ENCODE measurements at regions not wholly inside any gene's neighbourhood (a gene's known extent, or its start where the extent isn't known, plus 50 kb on each side); places are given as distances from the start of the nearest gene placed in this dataset.
A peak's percentile ranks its signal among the peaks of the same experiment; 100 is the strongest.

DNA sequence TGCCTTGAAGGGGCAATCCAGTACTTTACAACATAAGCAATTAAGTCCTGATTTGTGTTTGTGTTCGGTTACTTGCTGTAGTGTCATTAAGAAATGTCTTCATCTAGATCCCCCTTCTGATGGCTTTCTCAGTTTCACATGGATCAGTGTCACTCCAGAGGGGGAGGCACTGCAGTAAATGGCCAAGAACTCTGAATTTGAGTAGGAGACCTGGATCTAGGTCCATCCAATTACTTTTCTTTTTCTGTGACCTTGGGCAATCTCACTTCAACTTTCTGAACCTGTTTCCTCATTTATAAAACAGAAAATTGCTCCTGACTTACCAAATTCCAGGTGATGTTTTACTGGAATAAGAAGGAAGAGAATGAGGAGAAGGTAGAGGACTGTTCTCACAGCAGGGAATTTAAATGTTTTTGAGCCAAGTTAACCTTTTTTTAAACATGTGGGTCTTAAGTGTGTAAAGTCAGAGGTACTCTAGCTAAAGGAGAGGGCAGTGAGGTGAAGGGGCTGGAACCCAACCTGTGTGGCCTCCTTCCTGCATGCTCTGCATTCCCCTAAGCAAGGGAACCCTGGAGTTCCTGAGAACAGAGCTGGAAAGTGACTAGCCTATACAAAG is 285.5 kb downstream of the HACE1 start:
- no peak for DNase-seq (ENCODE audit: low read depth)

DNA sequence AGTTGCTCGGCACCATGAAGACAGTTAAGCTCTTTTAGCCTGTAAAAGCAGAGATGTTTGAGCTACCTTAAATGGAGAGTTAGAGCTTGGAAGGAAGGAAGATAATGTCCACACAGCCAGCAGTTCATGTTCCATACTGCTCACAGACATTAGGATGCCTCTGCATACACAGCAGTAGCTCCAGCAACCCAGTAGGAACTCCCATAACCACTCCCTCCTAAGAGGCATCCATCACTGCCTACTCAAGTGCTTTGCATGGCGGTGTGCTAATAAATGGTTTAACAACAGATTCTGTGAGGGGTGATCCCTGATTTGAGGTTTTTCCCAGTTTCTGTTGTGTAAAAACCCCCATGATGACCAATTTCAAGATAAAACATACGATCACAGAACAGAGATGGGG is 286.4 kb downstream of the HACE1 start:
- DNase-seq (ENCODE audit: low read depth) = no peak

DNA sequence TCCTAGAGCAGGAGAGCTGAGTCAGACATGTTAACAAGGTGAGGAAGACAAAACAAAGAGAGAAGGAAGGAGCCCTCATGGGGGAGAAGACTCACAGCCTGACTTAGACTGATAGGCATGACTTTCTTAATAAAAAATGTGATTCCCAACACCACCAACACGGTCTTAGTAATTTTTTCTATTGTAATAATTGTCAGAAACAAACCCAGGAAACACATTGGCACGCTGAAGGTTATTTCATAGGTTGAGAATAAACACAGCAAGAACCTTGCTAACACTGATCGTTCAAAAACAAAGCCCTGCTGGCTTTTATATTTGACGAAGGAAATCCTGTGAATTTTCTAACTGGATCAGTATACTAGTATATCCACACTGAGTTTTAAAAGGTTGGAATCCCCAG is 286.8 kb downstream of the HACE1 start:
- no peak for DNase-seq (ENCODE audit: low read depth)

DNA sequence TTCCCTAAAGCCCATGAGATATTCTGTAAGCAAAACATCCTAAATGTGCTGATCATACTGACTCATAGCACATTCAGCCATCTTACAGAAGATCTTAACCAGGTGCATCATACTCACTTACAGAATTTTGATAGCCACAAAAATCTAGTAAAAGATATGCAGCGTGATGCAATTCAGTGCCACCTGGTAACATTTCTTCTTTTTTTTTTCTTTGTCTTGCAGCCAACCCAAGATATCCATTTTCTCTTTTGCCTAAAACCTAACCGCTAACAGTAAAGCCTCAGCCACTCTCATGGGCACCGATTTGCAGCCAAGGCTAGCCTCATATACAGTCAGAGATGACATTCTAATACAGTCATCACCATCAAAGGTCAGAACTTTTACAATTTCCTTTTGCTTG is 293.3 kb downstream of the HACE1 start:
- peak; percentile 2 for DNase-seq (ENCODE audit: low read depth)

DNA sequence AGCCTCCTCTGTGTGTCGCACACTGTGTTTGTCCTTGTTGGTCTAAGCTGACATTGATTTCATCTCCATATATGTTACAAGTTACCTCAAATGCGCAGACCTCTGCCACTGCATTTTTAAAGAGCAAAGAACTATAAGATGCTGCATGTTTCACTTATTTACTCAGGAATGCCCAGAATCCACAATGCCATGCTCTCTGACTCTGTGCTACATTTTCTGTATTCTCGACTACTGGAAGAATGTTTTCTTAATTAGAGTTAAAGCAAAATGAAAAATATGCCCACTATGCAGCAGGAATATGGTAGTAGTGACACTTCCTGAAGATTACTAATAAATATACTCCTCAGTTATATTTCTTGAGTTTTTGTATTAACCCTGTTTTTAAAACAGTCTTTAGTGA is 296.4 kb downstream of the HACE1 start:
- no peak for DNase-seq (ENCODE audit: low read depth)

DNA sequence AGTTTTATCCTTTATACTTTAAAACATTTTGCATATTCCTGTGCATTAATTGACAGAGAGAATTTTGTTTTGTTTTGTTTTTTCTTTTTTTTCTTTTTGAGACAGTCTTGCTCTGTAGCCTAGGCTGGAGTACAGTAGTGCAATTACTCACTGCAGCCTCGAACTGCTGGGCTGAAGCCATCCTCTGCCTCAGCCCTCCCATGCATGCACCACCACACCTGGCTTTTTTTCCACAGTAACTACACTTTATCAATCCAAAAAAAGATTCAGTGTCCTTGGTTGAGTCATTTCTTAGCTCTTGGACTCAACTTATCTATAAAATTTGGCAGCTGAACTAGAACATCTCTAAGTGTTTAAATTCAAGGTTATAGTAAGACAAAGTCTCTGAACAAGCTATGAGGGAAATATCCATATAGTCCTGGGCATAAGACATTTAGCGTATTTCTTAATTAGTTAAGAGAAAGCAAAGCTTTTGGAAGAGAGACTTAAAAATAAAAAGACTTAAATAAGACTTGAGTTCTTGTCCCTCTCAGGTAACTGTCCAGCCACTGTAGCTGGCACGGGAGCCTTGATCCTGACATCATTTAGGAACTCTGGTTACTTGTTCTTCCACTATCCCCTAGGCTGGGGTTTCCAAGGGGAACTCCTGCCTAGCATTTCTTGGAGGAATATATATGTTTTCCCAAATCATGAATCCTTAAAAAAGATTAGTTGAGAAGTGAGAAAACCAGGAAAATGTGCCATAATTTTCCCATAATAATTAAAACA is 300.1 kb downstream of the HACE1 start:
- DNase-seq (ENCODE audit: low read depth) = no peak

DNA sequence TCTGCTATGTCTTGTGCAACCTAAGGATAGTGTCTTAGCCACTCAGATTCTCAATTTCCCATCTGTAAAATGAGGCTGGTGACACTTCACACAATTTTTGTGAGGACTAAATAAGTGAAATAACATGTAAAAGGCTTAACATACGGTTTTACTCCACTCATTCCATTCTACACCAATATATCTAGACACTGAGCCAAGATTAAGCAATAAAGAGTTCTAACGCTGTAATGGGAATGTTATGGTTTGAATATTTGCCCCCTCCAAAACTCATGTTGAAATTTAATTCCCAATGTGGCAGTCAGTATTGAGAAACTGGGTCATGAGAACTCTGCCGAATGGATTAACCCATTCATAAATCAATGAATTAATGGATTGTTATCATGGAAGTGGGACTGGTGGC is 301.0 kb downstream of the HACE1 start:
- DNase-seq (ENCODE audit: low read depth) = peak; percentile 19

DNA sequence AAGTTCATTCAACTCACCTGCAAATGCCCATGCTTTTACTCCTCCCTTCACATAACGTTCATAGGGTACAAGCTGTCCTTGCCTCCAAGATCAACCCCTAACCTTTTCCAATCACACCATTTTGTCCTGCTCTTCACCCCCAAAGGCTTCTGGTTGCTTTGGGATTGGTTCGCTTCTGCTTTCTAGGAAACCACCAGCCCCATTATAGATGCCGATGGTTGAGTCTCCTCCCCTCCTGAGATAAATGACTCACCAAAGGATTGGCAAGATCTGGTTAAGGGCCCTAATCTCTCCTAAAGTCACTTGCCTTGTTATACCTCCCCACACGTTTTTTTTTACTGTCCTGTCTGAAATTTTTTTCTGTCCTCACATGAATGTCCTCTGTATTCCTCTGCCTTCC is 311.4 kb downstream of the HACE1 start:
- no peak for DNase-seq (ENCODE audit: low read depth)

DNA sequence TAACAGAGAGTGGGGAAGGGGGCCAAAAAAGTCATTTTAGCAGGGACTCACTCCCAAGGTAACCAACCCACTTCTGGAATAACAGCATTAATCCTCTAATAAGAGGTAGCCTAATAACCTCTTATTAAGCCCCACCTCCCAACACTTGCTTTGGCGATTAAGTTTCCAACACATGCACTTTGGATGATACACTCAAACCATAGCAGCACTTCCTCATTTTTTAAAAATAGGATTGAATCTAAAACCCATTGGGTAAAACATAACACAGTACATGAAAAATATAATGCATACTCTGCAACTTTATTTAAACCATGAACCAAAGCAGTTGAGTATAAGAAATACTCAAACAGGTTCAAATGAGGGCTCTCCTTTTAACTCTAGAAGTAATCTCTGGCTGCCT is 318.3 kb downstream of the HACE1 start:
- no peak for DNase-seq (ENCODE audit: low read depth)

DNA sequence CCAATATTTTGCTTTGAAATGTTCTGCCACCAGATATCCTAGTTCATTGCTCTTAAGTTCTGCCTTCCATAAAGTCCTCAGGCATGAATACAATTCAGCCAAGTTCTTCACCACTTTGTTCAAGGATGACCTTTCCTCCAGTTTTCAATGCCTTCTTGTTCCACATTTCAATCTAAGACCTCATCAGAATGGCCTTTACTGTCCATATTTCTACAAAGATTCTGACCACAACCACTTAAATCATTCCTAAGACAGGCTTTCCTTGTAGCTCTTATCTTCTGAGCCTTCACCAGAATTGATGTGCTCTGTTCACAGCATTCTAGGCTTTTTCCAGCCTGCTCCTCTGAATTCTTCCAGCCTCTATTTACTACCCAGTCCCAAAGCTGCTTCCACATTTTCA is 319.0 kb downstream of the HACE1 start:
- DNase-seq (ENCODE audit: low read depth) = peak; percentile 29

DNA sequence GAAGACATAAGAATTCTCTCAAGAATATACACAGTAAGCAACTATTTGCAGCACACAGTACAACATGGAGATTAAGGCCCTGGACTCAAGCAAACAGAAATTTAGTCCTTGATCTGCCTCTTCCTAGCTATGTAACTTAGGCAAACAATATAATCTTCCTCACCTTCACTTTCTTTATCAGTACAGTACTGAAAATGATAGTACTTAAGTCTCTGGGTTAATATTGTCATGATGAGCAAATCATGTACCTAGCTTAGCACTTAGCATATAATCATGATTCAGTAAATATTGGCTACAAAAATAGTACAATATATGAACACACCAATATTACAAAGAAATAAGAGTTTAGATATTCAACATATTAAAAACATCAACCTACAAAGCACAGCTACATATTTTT is 320.5 kb downstream of the HACE1 start:
- DNase-seq (ENCODE audit: low read depth) = no peak

DNA sequence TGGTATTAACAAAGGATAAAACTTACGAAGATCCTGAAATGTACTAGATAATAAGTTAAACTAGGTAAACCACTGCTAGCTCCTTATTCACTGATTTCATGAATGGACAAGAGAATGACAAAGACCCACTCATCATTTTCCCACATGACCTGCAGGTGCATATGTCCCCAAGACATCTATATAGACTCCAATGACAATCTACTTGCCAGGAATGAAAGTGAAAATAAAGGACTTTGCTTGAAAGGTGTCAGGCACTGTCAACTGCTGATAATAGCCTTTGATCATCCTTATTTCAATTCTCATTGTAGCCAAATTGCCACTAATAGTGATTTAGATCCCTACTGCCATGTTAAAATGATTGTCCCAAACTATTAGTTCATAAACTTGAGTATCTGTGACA is 321.8 kb downstream of the HACE1 start:
- DNase-seq (ENCODE audit: low read depth) = no peak

DNA sequence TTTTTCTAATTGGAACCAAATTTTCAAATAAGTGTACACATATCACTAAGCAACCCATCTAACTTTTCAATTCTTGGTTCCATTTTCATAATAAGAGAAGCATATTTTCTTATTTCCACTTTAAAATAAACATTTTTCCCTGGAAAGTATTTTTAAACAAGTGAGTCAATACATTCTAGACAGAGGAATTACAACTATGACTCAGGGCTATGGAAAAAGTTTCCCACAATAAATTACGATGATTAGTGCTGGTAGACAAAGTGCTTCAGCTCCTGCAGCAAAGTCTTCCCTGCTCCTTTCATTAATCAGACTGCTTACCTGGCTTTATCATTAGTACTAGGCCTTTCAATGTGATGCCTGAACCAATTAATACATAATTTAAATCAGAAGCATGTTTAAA is 322.5 kb downstream of the HACE1 start:
- peak; percentile 54 for DNase-seq (ENCODE audit: low read depth)

DNA sequence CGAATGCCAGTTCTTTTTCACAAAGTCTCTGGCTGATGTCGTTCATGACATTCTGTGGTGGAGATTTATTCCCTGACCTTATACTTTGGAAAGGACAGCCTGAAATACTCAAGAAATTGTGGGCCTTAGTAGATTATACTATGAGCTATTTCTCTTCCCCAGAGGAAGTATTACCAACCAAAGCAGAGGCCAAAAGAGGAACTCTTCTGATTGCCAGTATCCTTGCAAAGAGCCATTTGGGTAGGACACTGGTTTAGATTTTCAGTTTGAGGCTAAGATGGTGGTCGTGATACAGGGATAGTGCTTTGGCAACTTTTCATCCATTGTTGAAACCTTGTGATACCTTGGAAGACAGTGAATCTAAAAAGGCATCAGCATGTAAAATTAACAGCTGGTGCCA is 327.3 kb downstream of the HACE1 start:
- DNase-seq (ENCODE audit: low read depth) = no peak

DNA sequence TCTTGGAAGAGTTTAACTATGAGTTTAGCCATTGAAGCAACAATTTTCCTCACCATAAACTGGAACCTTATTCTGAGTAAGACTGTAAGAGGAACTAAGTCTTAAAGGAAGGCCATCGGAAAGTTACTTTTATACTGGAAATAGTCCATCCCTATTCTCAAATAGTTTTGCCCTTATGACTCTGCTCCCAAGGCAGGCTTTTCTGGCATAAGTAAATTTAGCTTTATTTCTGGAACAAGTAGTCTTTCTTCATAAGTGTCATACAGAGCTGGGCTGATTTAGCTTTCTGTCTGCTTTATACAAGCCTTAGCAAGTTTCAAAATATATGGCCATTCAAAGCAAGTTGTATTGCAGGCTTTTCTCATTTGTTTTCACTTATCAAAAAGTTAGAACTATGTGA is 328.1 kb downstream of the HACE1 start:
- no peak for DNase-seq (ENCODE audit: low read depth)

DNA sequence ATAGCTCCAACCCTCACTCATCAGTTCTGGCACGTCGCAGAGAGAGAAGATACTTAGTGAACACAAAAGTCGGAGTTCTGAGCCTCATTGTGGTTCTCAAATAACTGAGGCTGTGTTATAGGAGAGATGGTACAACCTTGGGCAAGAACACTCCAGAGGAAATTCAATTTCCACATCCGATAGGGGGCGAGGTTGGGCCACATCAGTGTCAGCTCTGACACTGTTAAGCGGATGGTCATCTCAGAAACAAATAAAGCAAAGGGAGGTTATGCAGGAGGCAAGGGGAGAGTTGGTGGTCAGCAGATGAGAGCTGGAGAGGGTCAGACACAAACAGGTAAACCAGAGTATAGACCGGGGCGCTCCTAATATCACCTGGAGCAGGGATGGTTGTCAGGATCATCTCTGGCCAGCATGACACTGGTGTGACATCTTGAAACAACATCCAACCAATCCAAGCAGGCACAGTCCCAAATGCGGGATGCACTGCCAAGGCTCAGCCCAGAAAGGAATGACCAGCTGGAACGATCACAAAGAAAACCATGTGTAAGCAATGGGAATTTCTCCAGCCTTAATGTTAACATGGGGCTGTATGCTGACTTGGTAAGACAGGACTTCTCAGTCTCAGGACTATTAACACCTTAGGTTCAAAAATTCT is 331.8 kb downstream of the HACE1 start:
- DNase-seq (ENCODE audit: low read depth) = peak; percentile 51

DNA sequence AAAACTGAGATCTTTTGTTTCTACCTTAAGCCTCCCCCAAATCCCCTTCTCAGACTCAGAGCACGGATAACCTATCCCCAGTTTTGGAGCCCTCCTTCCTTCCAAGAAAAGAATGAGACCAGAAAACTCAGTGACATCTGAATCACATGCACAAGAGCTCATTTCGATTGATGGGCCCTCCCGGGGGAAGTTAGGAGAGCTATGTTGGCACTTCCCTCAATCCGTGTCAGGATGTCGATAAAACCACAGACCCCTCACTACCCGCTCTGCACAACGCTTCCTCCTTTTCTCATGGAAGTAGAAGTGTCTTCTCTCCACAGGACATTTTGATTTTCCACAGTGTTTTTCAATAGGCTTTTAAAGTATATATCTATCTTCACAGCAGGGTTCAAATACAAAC is 332.4 kb downstream of the HACE1 start:
- no peak for DNase-seq (ENCODE audit: low read depth)

DNA sequence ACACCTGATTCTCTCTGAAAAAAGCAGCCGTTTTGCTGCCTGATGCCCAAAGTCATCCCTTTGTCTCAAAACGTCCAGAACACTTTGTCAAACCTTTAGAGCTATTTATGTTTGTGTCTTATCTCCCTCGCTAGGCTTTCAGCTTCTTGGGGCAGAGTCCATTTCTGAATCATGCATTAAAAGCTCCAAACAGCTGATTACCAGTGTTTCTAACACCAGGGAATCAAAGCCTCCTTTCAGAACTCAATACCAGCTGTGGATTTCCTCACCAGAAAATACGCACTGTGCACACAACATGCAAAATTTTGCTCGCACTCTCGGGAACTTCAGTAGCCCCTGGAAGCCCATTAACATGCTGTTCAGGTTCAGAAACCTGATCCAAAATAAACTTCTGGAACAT is 333.3 kb downstream of the HACE1 start:
- no peak for DNase-seq (ENCODE audit: low read depth)

DNA sequence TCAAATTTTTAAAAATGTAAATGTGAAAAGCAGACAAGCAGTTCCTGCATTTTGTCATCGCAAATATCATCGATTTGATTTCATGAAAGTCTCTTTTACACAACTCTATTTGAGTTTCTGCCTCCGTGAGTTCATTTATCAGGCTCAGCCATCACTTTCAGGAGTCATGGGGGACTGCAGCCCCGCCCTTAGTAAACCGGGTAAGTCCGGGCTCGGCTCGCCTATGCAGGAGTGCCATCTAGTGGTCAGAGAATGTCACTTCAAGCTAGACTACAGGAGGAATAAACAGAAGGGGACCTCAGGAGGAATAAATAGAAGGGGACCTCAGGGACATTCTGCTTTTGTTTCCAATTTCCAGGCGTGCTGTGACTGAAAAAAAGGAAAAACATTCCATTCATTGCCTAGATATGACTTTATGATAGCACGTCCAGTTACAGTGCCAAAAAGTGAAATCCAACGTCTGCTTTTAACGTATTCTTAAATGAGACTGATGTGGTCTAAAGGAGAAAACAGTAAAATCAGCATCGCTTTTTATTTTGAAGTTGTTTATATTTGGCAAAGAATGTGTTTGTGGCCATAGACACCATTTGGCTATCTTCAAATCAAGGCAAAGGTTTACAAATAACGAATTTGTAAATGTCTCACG is 333.9 kb downstream of the HACE1 start:
- DNase-seq (ENCODE audit: low read depth) = peak; percentile 58

DNA sequence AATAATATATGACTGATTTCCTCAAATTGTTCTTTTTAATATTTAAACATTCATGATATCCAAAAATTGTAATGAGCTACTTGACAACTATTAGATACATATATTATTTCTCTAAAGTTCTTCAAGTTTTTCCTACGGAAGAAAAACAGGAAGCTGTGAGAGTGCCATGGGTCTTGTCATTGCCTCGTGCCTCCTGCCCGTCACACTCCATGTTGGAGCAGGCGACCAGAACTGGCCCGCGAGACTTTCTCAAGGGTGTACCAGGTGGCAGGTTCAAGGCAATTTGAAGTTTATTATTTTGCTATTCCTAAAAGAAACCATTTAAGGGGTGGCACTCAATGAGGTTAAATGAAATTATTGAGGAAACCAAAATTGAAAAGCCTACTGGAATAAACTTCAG is 337.2 kb downstream of the HACE1 start:
- no peak for DNase-seq (ENCODE audit: low read depth)

DNA sequence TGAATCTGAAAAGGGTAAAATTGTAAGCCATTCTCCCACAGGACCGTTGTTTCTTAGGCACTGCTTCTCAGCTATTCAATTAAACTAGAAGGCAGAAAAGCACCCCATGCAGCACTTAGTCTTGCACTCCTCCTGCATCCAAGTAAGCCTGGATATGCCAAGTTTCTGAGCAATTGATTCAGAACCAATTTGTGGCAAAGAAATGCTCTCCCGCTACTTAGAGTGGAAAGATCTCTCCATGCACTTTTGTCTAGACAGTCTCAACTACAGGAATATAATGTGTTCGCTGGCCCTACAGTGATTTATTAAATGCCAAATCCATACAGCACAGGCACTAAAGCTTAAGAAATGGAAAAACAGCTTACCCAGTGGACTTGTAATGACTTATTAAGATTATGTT is 338.5 kb downstream of the HACE1 start:
- DNase-seq (ENCODE audit: low read depth) = no peak

DNA sequence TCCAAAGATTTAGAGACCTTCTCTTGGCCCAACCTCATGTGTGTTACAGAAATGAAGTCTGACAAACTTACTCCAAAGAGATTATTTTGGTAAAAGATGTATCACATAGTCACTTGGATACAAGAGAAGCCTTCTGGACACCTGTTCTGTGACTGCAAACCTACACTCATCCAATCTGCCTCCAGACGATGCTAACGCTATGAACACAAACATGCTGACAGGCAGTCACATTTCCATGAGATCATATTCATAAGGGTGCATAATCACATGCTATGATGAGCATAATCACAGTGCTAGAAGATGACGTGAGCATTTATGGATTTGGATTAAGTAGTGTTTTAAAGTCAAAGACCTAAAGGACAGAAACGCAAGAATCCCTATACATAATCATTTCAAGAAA is 340.2 kb downstream of the HACE1 start:
- DNase-seq (ENCODE audit: low read depth) = no peak

DNA sequence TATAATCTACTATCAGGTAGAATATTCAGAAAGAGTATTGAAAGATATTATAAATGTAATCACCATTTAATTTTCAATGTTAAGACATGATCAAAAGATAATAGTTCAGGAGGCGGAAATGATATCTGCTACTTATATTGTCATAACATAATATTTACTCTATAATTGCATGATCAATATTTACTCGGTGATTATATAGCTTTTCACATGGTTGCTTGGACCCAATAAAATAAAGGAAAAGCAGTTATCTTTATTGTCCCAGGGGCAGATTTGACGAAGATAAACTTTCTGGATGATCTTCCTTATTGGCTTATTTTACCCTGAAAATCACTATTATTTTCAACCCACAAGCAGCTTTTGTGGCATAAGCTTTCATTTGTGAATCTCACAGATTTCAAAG is 350.4 kb downstream of the HACE1 start:
- DNase-seq (ENCODE audit: low read depth) = no peak

All from stromal cell of bone marrow (primary cell).